Left lung (tissue), 4 donors: ENCODE measurements at regions not wholly inside any gene's neighbourhood (a gene's known extent, or its start where the extent isn't known, plus 50 kb on each side); places are given as distances from the start of the nearest gene placed in this dataset.

Source experiments
- ATAC-seq: fragments of 200-7000 bp; cut with Tn5 transposase; one replicate; pipeline ENCODE4 v1.9.1; 2020; ENCODE audit warnings: moderate library complexity
- DNase-seq, 4 donors: peaks; one replicate each; pipeline ENCODE4 v3.0.0-alpha.2; 2013 to 2020
- H3K27ac ChIP-seq, 2 donors: fragments of 200-600 bp; sonication (generic) in 1 of 2; one replicate each; pipeline versions ENCODE4 v1.5.0 to v1.8.0; 2020 to 2021
- H3K27me3 ChIP-seq, 2 donors: fragments of 200-600 bp; sonication (generic) in 1 of 2; one replicate each; pipeline versions ENCODE4 v1.5.0 to v1.8.0; 2020 to 2021
- H3K36me3 ChIP-seq, 2 donors: fragments of 200-600 bp; sonication (generic) in 1 of 2; one replicate each; pipeline versions ENCODE4 v1.5.0 to v1.8.0; 2020 to 2021
- H3K4me1 ChIP-seq, 2 donors: fragments of 200-600 bp; one replicate each; pipeline ENCODE4 v1.8.0; 2021
- H3K4me3 ChIP-seq, 2 donors: fragments of 200-600 bp; sonication (generic) in 1 of 2; one replicate each; pipeline versions ENCODE4 v1.5.0 to v1.8.0; 2020 to 2021; ENCODE audit warnings: mild to moderate bottlenecking in 1 of 2
- H3K9me3 ChIP-seq, 2 donors: fragments of 200-600 bp; sonication (generic) in 1 of 2; one replicate each; pipeline versions ENCODE4 v1.5.0 to v1.8.0; 2020 to 2021
- intact Hi-C, 2 donors: fragments of 100-400 bp; cut with DNase I; formaldehyde crosslinking; loops; one replicate each; pipeline versions ENCODE4 v1.11.2 to v1.14.2; 2022
- TF ChIP-seq, protein P1 (sequence below), 2 donors: fragments of 200-600 bp; sonication (generic) in 1 of 2; IDR thresholded peaks; one replicate each; pipeline versions ENCODE4 v1.5.0 to v1.8.0; 2021; ENCODE audit warnings: antibody characterized with exemption in 2 of 2
- donor health status: DM: no; HTN: yes; CAD: no.
- donor health status: DM: no; HTN: no; CAD: no.

GRCh38 chr2:60230596-60230995 lies 322.9 kb downstream of the BCL11A start:
- Histone ChIP-seq H3K27me3 (no peaks in the 10 kb centered on the region), H3K36me3 (no peaks in the 10 kb centered on the region), H3K9me3 (peaks cover 0 to 15% of the 10 kb centered on the region in 2 donors), H3K27ac (no peak overlapping the region), H3K4me3 (no peak overlapping the region), H3K4me1 (no peaks in the 10 kb centered on the region)
- intact Hi-C loops = no loop called here
- TF ChIP-seq, protein P1, sequence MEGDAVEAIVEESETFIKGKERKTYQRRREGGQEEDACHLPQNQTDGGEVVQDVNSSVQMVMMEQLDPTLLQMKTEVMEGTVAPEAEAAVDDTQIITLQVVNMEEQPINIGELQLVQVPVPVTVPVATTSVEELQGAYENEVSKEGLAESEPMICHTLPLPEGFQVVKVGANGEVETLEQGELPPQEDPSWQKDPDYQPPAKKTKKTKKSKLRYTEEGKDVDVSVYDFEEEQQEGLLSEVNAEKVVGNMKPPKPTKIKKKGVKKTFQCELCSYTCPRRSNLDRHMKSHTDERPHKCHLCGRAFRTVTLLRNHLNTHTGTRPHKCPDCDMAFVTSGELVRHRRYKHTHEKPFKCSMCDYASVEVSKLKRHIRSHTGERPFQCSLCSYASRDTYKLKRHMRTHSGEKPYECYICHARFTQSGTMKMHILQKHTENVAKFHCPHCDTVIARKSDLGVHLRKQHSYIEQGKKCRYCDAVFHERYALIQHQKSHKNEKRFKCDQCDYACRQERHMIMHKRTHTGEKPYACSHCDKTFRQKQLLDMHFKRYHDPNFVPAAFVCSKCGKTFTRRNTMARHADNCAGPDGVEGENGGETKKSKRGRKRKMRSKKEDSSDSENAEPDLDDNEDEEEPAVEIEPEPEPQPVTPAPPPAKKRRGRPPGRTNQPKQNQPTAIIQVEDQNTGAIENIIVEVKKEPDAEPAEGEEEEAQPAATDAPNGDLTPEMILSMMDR (IDR thresholded peaks at IDR 0.05) = no peak
- no peak for ATAC-seq
- no peak for DNase-seq

DNA sequence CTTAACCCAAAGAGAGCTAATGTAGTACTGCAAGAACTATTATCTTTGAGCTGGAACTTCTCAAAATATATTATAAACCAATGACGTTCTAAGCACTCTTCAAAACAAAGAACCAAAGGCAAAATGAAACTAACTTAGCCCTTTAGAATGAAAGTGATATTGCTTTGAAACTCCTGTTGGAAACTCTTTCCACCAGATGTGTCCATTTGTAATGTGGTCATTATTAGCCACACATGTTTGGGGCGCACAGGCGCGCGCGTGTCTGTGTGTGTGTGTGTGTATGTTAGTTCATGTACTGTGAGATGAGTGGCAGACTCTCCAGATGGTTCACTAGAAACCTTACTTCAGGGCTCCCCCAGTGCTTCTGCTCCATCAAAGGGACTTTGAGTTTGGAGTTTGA lies 323.4 kb downstream of the BCL11A start:
- intact Hi-C loops = no loop called here
- Histone ChIP-seq H3K9me3 (peaks cover 0 to 15% of the 10 kb centered on the region in 2 donors), H3K27me3 (no peaks in the 10 kb centered on the region), H3K4me3 (no peak overlapping the region), H3K4me1 (no peaks in the 10 kb centered on the region), H3K27ac (no peak overlapping the region), H3K36me3 (no peaks in the 10 kb centered on the region)
- DNase-seq (peak in 1 of 4 donors; percentile 34), ATAC-seq (no peak)
- TF ChIP-seq, protein P1 (IDR thresholded peaks at IDR 0.05) = no peak

DNA sequence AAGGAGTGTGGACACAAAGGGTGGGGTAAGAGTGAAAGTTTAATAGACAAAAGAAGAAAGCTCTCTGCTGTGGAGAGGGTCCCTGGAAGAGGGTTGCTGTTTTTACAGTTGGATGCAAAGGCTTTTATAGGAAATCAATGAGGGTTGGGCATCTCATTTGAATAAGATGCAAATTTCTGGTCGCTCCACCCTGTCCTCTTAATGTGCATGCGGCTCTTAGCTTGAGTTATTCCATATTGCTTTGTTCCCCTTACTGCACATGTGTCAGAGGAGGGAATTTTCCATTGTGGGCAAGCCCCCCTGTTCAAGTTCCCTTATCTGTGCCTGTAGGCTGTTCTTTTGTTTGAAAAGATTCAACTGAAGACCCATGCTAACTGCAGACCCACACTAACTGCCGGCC lies 326.5 kb downstream of the BCL11A start:
- intact Hi-C loops = no loop called here
- Histone ChIP-seq H3K4me1 (no peaks in the 10 kb centered on the region), H3K27ac (no peak overlapping the region), H3K27me3 (no peaks in the 10 kb centered on the region), H3K4me3 (no peak overlapping the region), H3K36me3 (no peaks in the 10 kb centered on the region), H3K9me3 (peaks cover 0 to 11% of the 10 kb centered on the region in 2 donors)
- TF ChIP-seq, protein P1 (IDR thresholded peaks at IDR 0.05) = no peak
- no peak for ATAC-seq
- no peak for DNase-seq

DNA sequence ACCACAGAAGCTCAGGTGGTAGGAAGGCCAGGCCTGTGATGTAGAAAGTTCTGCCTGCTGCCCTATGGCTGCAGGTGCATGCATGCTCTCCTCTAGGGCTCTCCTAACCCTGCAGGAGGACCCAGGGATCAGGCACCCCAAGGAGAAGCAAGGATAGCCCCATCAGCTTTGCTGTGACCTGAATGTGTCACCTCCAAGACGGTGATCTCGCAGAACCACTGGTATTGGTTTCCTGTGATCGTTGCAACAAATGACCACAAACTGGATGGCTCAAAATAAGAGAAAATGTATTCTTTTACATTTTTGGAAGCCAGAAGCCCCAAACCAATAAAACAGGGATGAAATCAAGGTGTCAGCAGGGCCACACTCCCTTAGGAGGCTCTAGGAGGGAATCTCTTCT lies 327.3 kb downstream of the BCL11A start:
- intact Hi-C loops = no loop called here
- no peak for DNase-seq
- TF ChIP-seq, protein P1 (IDR thresholded peaks at IDR 0.05) = no peak

DNA sequence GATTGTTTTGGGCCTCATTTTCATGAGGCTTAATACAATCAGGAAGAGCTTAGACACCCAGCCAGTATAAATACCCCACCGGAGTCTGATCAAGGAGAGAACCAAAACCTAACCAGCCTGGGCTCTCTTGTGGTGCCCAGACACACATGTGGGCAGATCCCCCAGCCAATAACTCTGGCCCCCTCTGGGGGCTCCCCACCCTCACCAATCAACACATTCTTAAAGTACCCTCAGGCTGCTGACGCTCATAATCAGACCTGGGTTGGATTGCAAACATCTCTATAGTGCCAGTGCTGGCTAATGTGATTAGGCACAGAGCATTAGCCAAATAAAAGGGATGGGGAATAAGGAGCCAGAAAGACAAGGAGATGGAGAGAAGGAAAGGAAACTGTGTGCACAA lies 329.6 kb downstream of the BCL11A start:
- intact Hi-C loops = no loop called here
- ATAC-seq = no peak
- Histone ChIP-seq H3K27ac (no peak overlapping the region), H3K36me3 (no peaks in the 10 kb centered on the region), H3K4me1 (no peaks in the 10 kb centered on the region), H3K27me3 (no peaks in the 10 kb centered on the region), H3K4me3 (no peak overlapping the region), H3K9me3 (no peaks in the 10 kb centered on the region)
- DNase-seq = no peak
- TF ChIP-seq, protein P1 (IDR thresholded peaks at IDR 0.05) = no peak

More for the DNA sequence above, 327.3 kb downstream of the BCL11A start:
- Histone ChIP-seq H3K27ac (no peak overlapping the region), H3K36me3 (no peaks in the 10 kb centered on the region), H3K4me3 (no peak overlapping the region), H3K9me3 (peaks cover 0 to 3% of the 10 kb centered on the region in 2 donors), H3K27me3 (no peaks in the 10 kb centered on the region), H3K4me1 (no peaks in the 10 kb centered on the region)
- ATAC-seq = no peak
